ENCODE measurements at regions not wholly inside any gene's neighbourhood (a gene's known extent, or its start where the extent isn't known, plus 50 kb on each side); places are given as distances from the start of the nearest gene placed in this dataset.

DNA sequence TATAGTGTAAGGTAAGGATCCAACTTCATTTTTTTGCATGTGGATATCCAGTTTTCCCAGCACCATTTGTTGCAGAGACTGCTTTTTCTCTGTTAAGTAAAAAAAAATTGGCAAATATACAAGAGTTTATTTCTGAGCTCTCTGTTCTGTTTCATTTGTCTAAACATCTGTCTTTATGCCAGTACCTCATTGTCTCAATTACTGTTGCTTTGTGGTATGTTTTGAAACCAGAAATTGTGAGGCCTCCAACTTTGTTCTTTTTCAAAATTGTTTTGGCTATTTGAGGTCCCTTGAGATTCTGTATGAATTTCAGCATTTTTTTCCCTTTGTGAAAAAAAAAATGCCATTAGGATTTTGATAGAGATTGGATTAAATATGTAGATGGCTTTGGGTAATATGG is 150.5 kb downstream of the MINAR1 start:
- H3K27ac ChIP-seq, result no peak overlapping the region
- H3K9me3 ChIP-seq, result no peaks in the 10 kb centered on the region
- no peaks in the 10 kb centered on the region for H3K4me1 ChIP-seq
- no peak overlapping the region for H3K4me3 ChIP-seq
- no peak for DNase-seq
- TF ChIP-seq POLR2AphosphoS5 (IDR thresholded peaks at IDR 0.05) (no peak), CTCF (IDR thresholded peaks at IDR 0.05 in 8 of 11, conservative IDR thresholded peaks at IDR 0.05 in 3 of 11) (no peak), POLR2A (IDR thresholded peaks at IDR 0.05) (no peak)
- no peaks in the 10 kb centered on the region for H3K36me3 ChIP-seq
- intact Hi-C loops (cut with DNase I; ENCODE audit: low total_unique reads), result no loop called here
- peaks cover 0 to 5% (median 0%) of the 10 kb centered on the region in 7 donors for H3K27me3 ChIP-seq (replicated peaks in 1 of 7)

GRCh38 chr15:79592126-79592525 is 160.0 kb downstream of the MINAR1 start:
- intact Hi-C loops (cut with DNase I; ENCODE audit: low total_unique reads), result no loop called here
- no peak overlapping the region for H3K4me3 ChIP-seq
- no peak for TF ChIP-seq POLR2AphosphoS5 (IDR thresholded peaks at IDR 0.05)
- TF ChIP-seq CTCF (IDR thresholded peaks at IDR 0.05 in 8 of 11, conservative IDR thresholded peaks at IDR 0.05 in 3 of 11), result no peak
- no peak for TF ChIP-seq POLR2A (IDR thresholded peaks at IDR 0.05)
- no peak overlapping the region for H3K27ac ChIP-seq
- H3K9me3 ChIP-seq, result no peaks in the 10 kb centered on the region
- no peaks in the 10 kb centered on the region for H3K36me3 ChIP-seq
- no peaks in the 10 kb centered on the region for H3K4me1 ChIP-seq
- WGBS, 5 donors, result 77 to 84% (median 79%) methylated on average over 6 of the region's 6 CpGs
- H3K27me3 ChIP-seq (replicated peaks in 1 of 7), result peaks cover 0 to 29% (median 0%) of the 10 kb centered on the region in 7 donors
- DNase-seq, result no peak

- TF ChIP-seq POLR2AphosphoS5 (IDR thresholded peaks at IDR 0.05) (no peak), CTCF (IDR thresholded peaks at IDR 0.05 in 8 of 11, conservative IDR thresholded peaks at IDR 0.05 in 3 of 11) (no peak), POLR2A (IDR thresholded peaks at IDR 0.05) (no peak)
- H3K9me3 ChIP-seq, result no peaks in the 10 kb centered on the region
- intact Hi-C loops (cut with DNase I; ENCODE audit: low total_unique reads), result no loop called here
- H3K4me1 ChIP-seq, result no peaks in the 10 kb centered on the region
- peaks cover 0 to 29% (median 0%) of the 10 kb centered on the region in 7 donors for H3K27me3 ChIP-seq (replicated peaks in 1 of 7)
- no peak overlapping the region for H3K4me3 ChIP-seq
- no peaks in the 10 kb centered on the region for H3K36me3 ChIP-seq
- 37 to 50% (median 39%) methylated on average over 4 of the region's 4 CpGs for WGBS, 5 donors
- no peak for DNase-seq
- H3K27ac ChIP-seq, result no peak overlapping the region
Observed at GRCh38 chr15:79593119-79593869, 161.2 kb downstream of the MINAR1 start.

DNA sequence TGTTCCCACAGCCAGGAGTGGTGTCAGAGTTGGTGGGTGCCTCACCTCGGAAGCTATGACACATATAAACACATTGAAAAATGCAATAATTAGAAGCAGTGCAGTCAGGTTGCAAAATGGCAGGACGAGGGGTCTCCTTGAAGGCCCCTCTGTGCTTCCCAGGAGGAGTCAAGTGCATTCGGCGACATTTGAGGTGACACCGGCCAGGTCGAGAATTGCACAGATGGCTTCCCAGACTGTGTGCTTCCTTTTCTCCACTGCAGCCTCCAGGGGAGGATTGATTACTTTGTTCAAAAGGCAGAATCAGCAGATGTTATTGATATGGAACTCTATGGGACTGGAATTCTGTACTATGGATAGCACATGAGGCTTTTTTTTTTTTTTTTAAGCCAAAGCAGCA is 163.2 kb downstream of the MINAR1 start:
- TF ChIP-seq POLR2AphosphoS5 (IDR thresholded peaks at IDR 0.05) (no peak), POLR2A (IDR thresholded peaks at IDR 0.05) (no peak), CTCF (IDR thresholded peaks at IDR 0.05 in 8 of 11, conservative IDR thresholded peaks at IDR 0.05 in 3 of 11) (no peak)
- Histone ChIP-seq H3K4me1 (no peaks in the 10 kb centered on the region), H3K27me3 (replicated peaks in 1 of 7) (peaks cover 0 to 19% (median 0%) of the 10 kb centered on the region in 7 donors), H3K27ac (no peak overlapping the region), H3K9me3 (no peaks in the 10 kb centered on the region), H3K36me3 (no peaks in the 10 kb centered on the region), H3K4me3 (no peak overlapping the region)
- intact Hi-C loops (cut with DNase I; ENCODE audit: low total_unique reads), result loop anchor here (5.0 kb wide), 1 partner anchor 213 kb away; no protein-coding TSS in a partner anchor
- 74 to 92% (median 84%) methylated on average over 6 of the region's 6 CpGs for WGBS, 5 donors
- DNase-seq, result no peak
